ENCODE measurements at regions not wholly inside any gene's neighbourhood (a gene's known extent, or its start where the extent isn't known, plus 50 kb on each side); places are given as distances from the start of the nearest gene placed in this dataset.

DNA sequence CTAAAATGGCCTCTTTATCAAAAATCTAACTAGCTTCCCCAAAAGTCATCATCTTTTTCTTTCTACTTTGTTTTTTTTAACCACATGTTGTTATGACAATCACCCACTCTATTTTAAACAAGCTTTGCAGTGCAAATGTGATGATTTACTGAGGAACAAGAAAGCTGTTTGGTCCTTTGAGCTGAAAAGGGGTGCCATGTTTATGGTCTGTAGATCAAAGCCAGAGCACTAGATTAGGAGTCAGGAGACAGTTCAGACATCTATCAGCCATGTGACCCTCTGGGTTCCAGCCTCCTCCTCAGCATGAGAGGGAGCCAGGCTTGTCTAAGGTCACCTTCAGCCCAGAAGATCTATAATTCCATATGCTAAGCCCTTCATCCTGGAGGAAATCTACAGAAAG lies 65.9 kb downstream of the RPL22L1 start:
- TF ChIP-seq, protein P1, sequence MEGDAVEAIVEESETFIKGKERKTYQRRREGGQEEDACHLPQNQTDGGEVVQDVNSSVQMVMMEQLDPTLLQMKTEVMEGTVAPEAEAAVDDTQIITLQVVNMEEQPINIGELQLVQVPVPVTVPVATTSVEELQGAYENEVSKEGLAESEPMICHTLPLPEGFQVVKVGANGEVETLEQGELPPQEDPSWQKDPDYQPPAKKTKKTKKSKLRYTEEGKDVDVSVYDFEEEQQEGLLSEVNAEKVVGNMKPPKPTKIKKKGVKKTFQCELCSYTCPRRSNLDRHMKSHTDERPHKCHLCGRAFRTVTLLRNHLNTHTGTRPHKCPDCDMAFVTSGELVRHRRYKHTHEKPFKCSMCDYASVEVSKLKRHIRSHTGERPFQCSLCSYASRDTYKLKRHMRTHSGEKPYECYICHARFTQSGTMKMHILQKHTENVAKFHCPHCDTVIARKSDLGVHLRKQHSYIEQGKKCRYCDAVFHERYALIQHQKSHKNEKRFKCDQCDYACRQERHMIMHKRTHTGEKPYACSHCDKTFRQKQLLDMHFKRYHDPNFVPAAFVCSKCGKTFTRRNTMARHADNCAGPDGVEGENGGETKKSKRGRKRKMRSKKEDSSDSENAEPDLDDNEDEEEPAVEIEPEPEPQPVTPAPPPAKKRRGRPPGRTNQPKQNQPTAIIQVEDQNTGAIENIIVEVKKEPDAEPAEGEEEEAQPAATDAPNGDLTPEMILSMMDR (IDR thresholded peaks at IDR 0.05; ENCODE audit: insufficient read depth, low read length, poor library complexity, severe bottlenecking), result no peak
- TF ChIP-seq EZH2phosphoT487 (conservative IDR thresholded peaks at IDR 0.05; ENCODE audit: low read length), result no peak

Data from SU-DHL-6 (cell line).